Nephron (organoid): ENCODE measurements at regions not wholly inside any gene's neighbourhood (a gene's known extent, or its start where the extent isn't known, plus 50 kb on each side); places are given as distances from the start of the nearest gene placed in this dataset.

Experiments used
- H3K27ac Mint-ChIP-seq, 3 experiments: 2 replicates each; pipeline ENCODE4 v1.8.0; 2020; ENCODE audit warnings: mixed read lengths in 3 of 3, mild to moderate bottlenecking in 2 of 3, moderate library complexity in 1 of 3
- H3K27me3 Mint-ChIP-seq: 2 replicates; pipeline ENCODE4 v1.8.0; 2021; ENCODE audit warnings: low read depth, mild to moderate bottlenecking, moderate library complexity, mixed read lengths
- H3K36me3 Mint-ChIP-seq: 2 replicates; pipeline ENCODE4 v1.8.0; 2020; ENCODE audit warnings: low read depth, mixed read lengths
- H3K4me1 Mint-ChIP-seq: 2 replicates; pipeline ENCODE4 v1.8.0; 2020; ENCODE audit warnings: mixed read lengths
- H3K4me3 Mint-ChIP-seq, 3 experiments: 2 replicates each; pipeline ENCODE4 v1.8.0; 2020; ENCODE audit warnings: mild to moderate bottlenecking in 3 of 3, mixed read lengths in 3 of 3, moderate library complexity in 2 of 3
- H3K9me3 Mint-ChIP-seq: 2 replicates; pipeline ENCODE4 v1.8.0; 2020; ENCODE audit warnings: mixed read lengths
- CTCF ChIP-seq, 3 experiments: fragments of 200-600 bp; sonication (generic); IDR thresholded peaks; one replicate each; pipeline ENCODE4 v1.5.0; 2021; ENCODE audit warnings: antibody characterized with exemption in 3 of 3; ENCODE audit not compliant: unreplicated experiment in 3 of 3

- H3K36me3 Mint-ChIP-seq = no peaks in the 10 kb centered on the region
- H3K27ac Mint-ChIP-seq = no peak overlapping the region
- no peaks in the 10 kb centered on the region for H3K4me1 Mint-ChIP-seq
- no peak for TF ChIP-seq CTCF (IDR thresholded peaks at IDR 0.05; ENCODE audit: unreplicated experiment in 3 of 3)
- H3K4me3 Mint-ChIP-seq = no peak overlapping the region
- H3K9me3 Mint-ChIP-seq = no peaks in the 10 kb centered on the region
- no peaks in the 10 kb centered on the region for H3K27me3 Mint-ChIP-seq
Observed at GRCh38 chr9:106772523-106773290, 90.3 kb upstream of the ZNF462 start.

GRCh38 chr9:106773750-106774149 lies 89.2 kb upstream of the ZNF462 start:
- H3K27ac Mint-ChIP-seq = no peak overlapping the region
- H3K36me3 Mint-ChIP-seq = no peaks in the 10 kb centered on the region
- no peak overlapping the region for H3K4me3 Mint-ChIP-seq
- H3K4me1 Mint-ChIP-seq = no peaks in the 10 kb centered on the region
- H3K27me3 Mint-ChIP-seq = no peaks in the 10 kb centered on the region
- TF ChIP-seq CTCF (IDR thresholded peaks at IDR 0.05; ENCODE audit: unreplicated experiment in 3 of 3) = no peak
- no peaks in the 10 kb centered on the region for H3K9me3 Mint-ChIP-seq

- Mint-ChIP-seq H3K9me3 (no peaks in the 10 kb centered on the region), H3K27ac (no peak overlapping the region), H3K4me3 (no peak overlapping the region), H3K36me3 (no peaks in the 10 kb centered on the region), H3K4me1 (no peaks in the 10 kb centered on the region), H3K27me3 (peaks cover 5% of the 10 kb centered on the region)
- no peak for TF ChIP-seq CTCF (IDR thresholded peaks at IDR 0.05; ENCODE audit: unreplicated experiment in 3 of 3)
Observed at GRCh38 chr9:106775960-106776359, 87.0 kb upstream of the ZNF462 start.

GRCh38 chr9:106779796-106780195 lies 83.2 kb upstream of the ZNF462 start:
- Mint-ChIP-seq H3K36me3 (no peaks in the 10 kb centered on the region), H3K4me1 (no peaks in the 10 kb centered on the region), H3K27me3 (peaks cover 5% of the 10 kb centered on the region), H3K9me3 (no peaks in the 10 kb centered on the region), H3K27ac (no peak overlapping the region), H3K4me3 (no peak overlapping the region)
- TF ChIP-seq CTCF (IDR thresholded peaks at IDR 0.05; ENCODE audit: unreplicated experiment in 3 of 3) = no peak

- Mint-ChIP-seq H3K36me3 (no peaks in the 10 kb centered on the region), H3K9me3 (no peaks in the 10 kb centered on the region), H3K27me3 (peaks cover 5% of the 10 kb centered on the region), H3K4me1 (no peaks in the 10 kb centered on the region), H3K4me3 (no peak overlapping the region), H3K27ac (no peak overlapping the region)
- TF ChIP-seq CTCF (IDR thresholded peaks at IDR 0.05; ENCODE audit: unreplicated experiment in 3 of 3) = no peak
Observed at GRCh38 chr9:106783121-106783520, 79.8 kb upstream of the ZNF462 start.

- Mint-ChIP-seq H3K36me3 (no peaks in the 10 kb centered on the region), H3K27ac (no peak overlapping the region), H3K9me3 (no peaks in the 10 kb centered on the region), H3K27me3 (peaks cover 5% of the 10 kb centered on the region), H3K4me1 (no peaks in the 10 kb centered on the region), H3K4me3 (no peak overlapping the region)
- TF ChIP-seq CTCF (IDR thresholded peaks at IDR 0.05; ENCODE audit: unreplicated experiment in 3 of 3) = no peak
Observed at GRCh38 chr9:106784076-106784475, 78.9 kb upstream of the ZNF462 start.
